Posterior cingulate gyrus (tissue), 11 donors: ENCODE measurements at regions not wholly inside any gene's neighbourhood (a gene's known extent, or its start where the extent isn't known, plus 50 kb on each side); places are given as distances from the start of the nearest gene placed in this dataset.
A peak's percentile ranks its signal among the peaks of the same experiment; 100 is the strongest.
"Not testable (repeated sequence)": the region's sequence is repeated elsewhere in the genome, so short reads cannot be mapped to it uniquely, and the experiment has no call there.

ENCODE experiments used
- DNase-seq, 10 donors: peaks; one replicate each; pipeline versions ENCODE4 v3.0.0 to v3.0.0-alpha.2; 2020 to 2021; ENCODE audit warnings: mixed read lengths in 3 of 10
- intact Hi-C: fragments of 100-400 bp; cut with DNase I; formaldehyde crosslinking; loops from one replicate; pipeline ENCODE4 v1.15.1; 2023

- peak in 8 of 10 donors; percentile 23 to 92 (median 64) for DNase-seq
- intact Hi-C loops, result no loop called here
Observed at GRCh38 chr19:57016491-57016890, 103.3 kb upstream of the USP29 start.

GRCh38 chr19:57025491-57025890 is 94.3 kb upstream of the USP29 start:
- DNase-seq, result no peak
- intact Hi-C loops, result no loop called here

- intact Hi-C loops, result no loop called here
- DNase-seq, result no peak
Observed at GRCh38 chr19:57026476-57026875, 93.3 kb upstream of the USP29 start.

- intact Hi-C loops, result no loop called here
- no peak for DNase-seq
Observed at GRCh38 chr19:57027360-57027759, 92.4 kb upstream of the USP29 start.

- DNase-seq, result no peak
- intact Hi-C loops, result no loop called here
Observed at GRCh38 chr19:57028804-57029525, 90.8 kb upstream of the USP29 start.

GRCh38 chr19:57031106-57031505 is 88.7 kb upstream of the USP29 start:
- no peak for DNase-seq
- intact Hi-C loops, result no loop called here

- no peak for DNase-seq
- intact Hi-C loops, result no loop called here
Observed at GRCh38 chr19:57033576-57033975, 86.2 kb upstream of the USP29 start.

GRCh38 chr19:57034544-57034943 is 85.2 kb upstream of the USP29 start:
- intact Hi-C loops, result no loop called here
- no peak for DNase-seq

GRCh38 chr19:57035740-57036139 is 84.0 kb upstream of the USP29 start:
- DNase-seq, intact Hi-C loops: not testable (repeated sequence)

GRCh38 chr19:57037556-57037955 is 82.2 kb upstream of the USP29 start:
- no peak for DNase-seq

GRCh38 chr19:57047743-57048142 is 72.0 kb upstream of the USP29 start:
- DNase-seq, result no peak
- intact Hi-C loops, result no loop called here

More at GRCh38 chr19:57037556-57037955, 82.2 kb upstream of the USP29 start:
- intact Hi-C loops, result no loop called here

- intact Hi-C loops, result no loop called here
- no peak for DNase-seq
Observed at GRCh38 chr19:57050863-57051262, 68.9 kb upstream of the USP29 start.

- DNase-seq, result no peak
- intact Hi-C loops, result no loop called here
Observed at GRCh38 chr19:57052081-57052480, 67.7 kb upstream of the USP29 start.

- DNase-seq, result peak in 4 of 10 donors; percentile 12 to 76 (median 26)
- intact Hi-C loops, result no loop called here
Observed at GRCh38 chr19:57053401-57053800, 66.4 kb upstream of the USP29 start.

- no peak for DNase-seq
- intact Hi-C loops, result no loop called here
Observed at GRCh38 chr19:57055956-57056355, 63.8 kb upstream of the USP29 start.

GRCh38 chr19:57057036-57057686 is 62.6 kb upstream of the USP29 start:
- intact Hi-C loops, result no loop called here
- peak in 1 of 10 donors; percentile 83 for DNase-seq

- intact Hi-C loops, result no loop called here
- no peak for DNase-seq
Observed at GRCh38 chr19:57058871-57059270, 60.9 kb upstream of the USP29 start.

GRCh38 chr19:57063070-57063469 is 56.7 kb upstream of the USP29 start:
- no peak for DNase-seq
- intact Hi-C loops, result no loop called here

- intact Hi-C loops, result no loop called here
- DNase-seq, result peak in 1 of 10 donors; percentile 58
Observed at GRCh38 chr19:57067440-57067839, 52.3 kb upstream of the USP29 start.

- DNase-seq, result peak in 1 of 10 donors; percentile 43
- intact Hi-C loops, result no loop called here
Observed at GRCh38 chr19:57068311-57068710, 51.5 kb upstream of the USP29 start.

GRCh38 chr19:57068921-57069697 is 50.7 kb upstream of the USP29 start:
- DNase-seq, result peak; percentile 22 to 89 (median 56)
- intact Hi-C loops, result no loop called here
